LNCaP clone FGC (cell line): ENCODE measurements at regions not wholly inside any gene's neighbourhood (a gene's known extent, or its start where the extent isn't known, plus 50 kb on each side); places are given as distances from the start of the nearest gene placed in this dataset.

Experiments
- DNase-seq: peaks from one replicate; pipeline ENCODE4 v3.0.0-alpha.2; 2011; ENCODE audit warnings: low read depth
- H3K4me3 ChIP-seq: 2 replicates; pipeline ENCODE4 v1.5.1; 2011; ENCODE audit warnings: mild to moderate bottlenecking, low read depth, low read length, control low read depth
- TF ChIP-seq, protein P1 (sequence below): IDR thresholded peaks from 2 replicates; pipeline ENCODE4 v1.5.1; 2012; ENCODE audit warnings: mild to moderate bottlenecking; ENCODE audit not compliant: control insufficient read depth, insufficient read depth; ENCODE audit errors: extremely low read depth

DNA sequence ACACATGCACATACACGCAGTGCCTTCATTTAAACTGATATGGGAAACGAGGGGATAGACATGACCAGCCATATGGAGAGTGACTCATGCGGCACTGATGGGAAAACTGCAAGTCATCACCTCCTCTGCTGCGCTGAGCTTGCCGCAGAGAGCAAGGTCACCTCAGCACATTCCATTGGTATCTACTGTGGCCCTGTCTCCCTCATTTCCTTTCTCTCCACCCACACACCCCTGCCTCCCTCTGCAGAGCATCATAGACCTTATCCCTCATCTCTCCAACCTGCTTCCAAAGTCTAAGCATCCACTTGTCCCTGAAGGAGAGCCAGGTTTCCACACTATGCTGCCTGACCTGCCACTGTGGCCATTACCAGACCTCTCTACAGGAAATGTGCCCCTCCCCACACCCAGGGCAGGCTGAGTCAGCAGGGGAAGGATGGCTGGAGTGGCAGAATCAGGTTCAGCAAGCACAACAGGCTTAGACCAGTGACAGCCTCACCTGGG is 116.9 kb upstream of the SNX19 start:
- H3K4me3 ChIP-seq = no peak overlapping the region
- TF ChIP-seq, protein P1, sequence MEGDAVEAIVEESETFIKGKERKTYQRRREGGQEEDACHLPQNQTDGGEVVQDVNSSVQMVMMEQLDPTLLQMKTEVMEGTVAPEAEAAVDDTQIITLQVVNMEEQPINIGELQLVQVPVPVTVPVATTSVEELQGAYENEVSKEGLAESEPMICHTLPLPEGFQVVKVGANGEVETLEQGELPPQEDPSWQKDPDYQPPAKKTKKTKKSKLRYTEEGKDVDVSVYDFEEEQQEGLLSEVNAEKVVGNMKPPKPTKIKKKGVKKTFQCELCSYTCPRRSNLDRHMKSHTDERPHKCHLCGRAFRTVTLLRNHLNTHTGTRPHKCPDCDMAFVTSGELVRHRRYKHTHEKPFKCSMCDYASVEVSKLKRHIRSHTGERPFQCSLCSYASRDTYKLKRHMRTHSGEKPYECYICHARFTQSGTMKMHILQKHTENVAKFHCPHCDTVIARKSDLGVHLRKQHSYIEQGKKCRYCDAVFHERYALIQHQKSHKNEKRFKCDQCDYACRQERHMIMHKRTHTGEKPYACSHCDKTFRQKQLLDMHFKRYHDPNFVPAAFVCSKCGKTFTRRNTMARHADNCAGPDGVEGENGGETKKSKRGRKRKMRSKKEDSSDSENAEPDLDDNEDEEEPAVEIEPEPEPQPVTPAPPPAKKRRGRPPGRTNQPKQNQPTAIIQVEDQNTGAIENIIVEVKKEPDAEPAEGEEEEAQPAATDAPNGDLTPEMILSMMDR = no peak
- DNase-seq = no peak

GRCh38 chr11:131036514-131036913 is 120.2 kb upstream of the SNX19 start:
- DNase-seq = no peak
- no peak overlapping the region for H3K4me3 ChIP-seq
- TF ChIP-seq, protein P1 = no peak

DNA sequence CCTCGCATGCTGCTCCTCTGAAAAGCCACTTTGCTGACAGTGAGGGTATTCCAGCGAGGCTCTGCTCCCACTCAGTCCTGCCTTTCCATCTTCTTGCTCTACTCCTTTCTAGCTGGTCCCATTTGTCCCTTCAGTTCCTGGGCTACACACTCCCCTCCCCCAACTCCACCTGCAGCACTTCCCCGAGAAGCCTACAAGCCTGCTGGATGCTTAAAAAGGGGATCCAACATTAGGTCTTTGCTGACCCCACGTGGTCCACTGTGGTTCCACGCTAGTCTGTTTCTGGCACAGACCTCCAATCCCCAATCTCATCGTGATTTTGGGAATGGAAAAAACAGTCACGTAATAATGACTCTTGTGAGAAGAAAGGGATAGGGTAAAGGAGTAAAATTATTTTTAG is 121.6 kb upstream of the SNX19 start:
- TF ChIP-seq, protein P1 = no peak
- no peak for DNase-seq

GRCh38 chr11:131038597-131038996 is 122.3 kb upstream of the SNX19 start:
- no peak for DNase-seq
- TF ChIP-seq, protein P1 = peak; percentile 55
- no peak overlapping the region for H3K4me3 ChIP-seq

More for the DNA sequence above, 121.6 kb upstream of the SNX19 start:
- H3K4me3 ChIP-seq = no peak overlapping the region

GRCh38 chr11:131041331-131042040 is 125.2 kb upstream of the SNX19 start:
- no peak overlapping the region for H3K4me3 ChIP-seq
- TF ChIP-seq, protein P1 = no peak
- no peak for DNase-seq

DNA sequence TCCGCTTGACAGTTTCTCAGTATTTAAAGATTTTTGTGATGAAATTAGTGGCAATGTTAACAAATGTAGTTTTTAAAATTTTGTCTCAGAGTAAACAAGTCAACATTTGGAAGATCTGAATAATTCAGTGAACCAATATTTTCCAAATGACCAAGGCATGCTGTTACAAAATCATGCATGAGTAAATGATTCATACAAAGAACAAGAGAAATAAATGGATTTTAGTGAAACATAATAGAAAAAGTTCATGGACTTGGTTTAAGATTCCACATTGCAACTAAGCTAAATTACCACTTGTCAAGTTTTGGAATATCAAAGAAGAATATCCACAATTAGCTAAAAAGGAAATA is 125.7 kb upstream of the SNX19 start:
- no peak for DNase-seq
- no peak overlapping the region for H3K4me3 ChIP-seq
- TF ChIP-seq, protein P1 = no peak

DNA sequence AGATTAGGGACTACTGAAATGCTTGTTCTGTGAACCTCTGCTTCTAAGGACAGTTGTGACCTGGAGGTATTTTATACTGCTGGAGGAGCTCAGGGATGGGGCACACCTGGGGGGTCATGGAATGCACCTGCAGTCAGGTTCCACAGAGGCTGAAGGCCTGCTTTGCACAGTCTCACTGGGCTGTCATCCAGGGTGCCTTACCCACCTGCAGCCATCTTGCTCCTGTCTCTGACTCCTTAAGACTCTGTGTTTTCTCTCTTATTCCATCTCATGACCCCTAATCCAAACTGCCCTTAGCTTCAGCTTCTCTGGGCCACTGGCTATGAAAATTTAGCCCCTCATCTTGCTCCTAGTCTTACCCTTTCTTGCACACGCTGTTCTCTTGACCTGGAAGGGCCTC is 127.0 kb upstream of the SNX19 start:
- DNase-seq = no peak
- no peak overlapping the region for H3K4me3 ChIP-seq
- TF ChIP-seq, protein P1 = no peak
